Activated CD4-positive, alpha-beta memory T cell treated with anti-CD3 and anti-CD28 coated beads, Interleukin-2, amount 10 ng/mL, durations not matched to agents 7 days and 5 days (primary cell): ENCODE measurements at regions not wholly inside any gene's neighbourhood (a gene's known extent, or its start where the extent isn't known, plus 50 kb on each side); places are given as distances from the start of the nearest gene placed in this dataset.

Experiments used
- CTCF ChIA-PET: fragments of 350-600 bp; sonication (Branson Sonifier 250); formaldehyde crosslinking; loops from one replicate; lab custom pipeline; 2021; ENCODE audit warnings: antibody characterized with exemption, inconsistent platforms; lab: Charles Lee
- POLR2A ChIA-PET: fragments of 350-600 bp; sonication (Branson Sonifier 250); formaldehyde crosslinking; loops from one replicate; lab custom pipeline; 2021; ENCODE audit warnings: antibody characterized with exemption; lab: Charles Lee
- DNase-seq: peaks from one replicate; pipeline ENCODE4 v3.0.0-alpha.2; 2020
- H3K27ac Mint-ChIP-seq: one replicate; pipeline ENCODE4 v1.8.0; 2021; ENCODE audit warnings: mild to moderate bottlenecking, mixed read lengths
- H3K27me3 Mint-ChIP-seq: one replicate; pipeline ENCODE4 v1.8.0; 2021; ENCODE audit warnings: mixed read lengths
- H3K36me3 Mint-ChIP-seq: one replicate; pipeline ENCODE4 v1.8.0; 2021; ENCODE audit warnings: low read depth, mixed read lengths
- H3K4me1 Mint-ChIP-seq: one replicate; pipeline ENCODE4 v1.8.0; 2021; ENCODE audit warnings: mixed read lengths
- H3K4me3 Mint-ChIP-seq: one replicate; pipeline ENCODE4 v1.8.0; 2021; ENCODE audit warnings: mild to moderate bottlenecking, mixed read lengths
- H3K9me3 Mint-ChIP-seq: one replicate; pipeline ENCODE4 v1.8.0; 2021; ENCODE audit warnings: mixed read lengths

- H3K27me3 Mint-ChIP-seq: no peaks in the 10 kb centered on the region
- H3K9me3 Mint-ChIP-seq: peaks cover 2% of the 10 kb centered on the region
- no peaks in the 10 kb centered on the region for H3K36me3 Mint-ChIP-seq
- no peaks in the 10 kb centered on the region for H3K4me1 Mint-ChIP-seq
- POLR2A ChIA-PET: no interaction called here
- DNase-seq: no peak
- no peak overlapping the region for H3K27ac Mint-ChIP-seq
- H3K4me3 Mint-ChIP-seq: no peak overlapping the region
- CTCF ChIA-PET: no interaction called here
Observed at GRCh38 chr2:154908327-154908726, 209.8 kb downstream of the KCNJ3 start.
